ENCODE measurements at regions not wholly inside any gene's neighbourhood (a gene's known extent, or its start where the extent isn't known, plus 50 kb on each side); places are given as distances from the start of the nearest gene placed in this dataset.
"Not testable (repeated sequence)": the region's sequence is repeated elsewhere in the genome, so short reads cannot be mapped to it uniquely, and the experiment has no call there.

DNA sequence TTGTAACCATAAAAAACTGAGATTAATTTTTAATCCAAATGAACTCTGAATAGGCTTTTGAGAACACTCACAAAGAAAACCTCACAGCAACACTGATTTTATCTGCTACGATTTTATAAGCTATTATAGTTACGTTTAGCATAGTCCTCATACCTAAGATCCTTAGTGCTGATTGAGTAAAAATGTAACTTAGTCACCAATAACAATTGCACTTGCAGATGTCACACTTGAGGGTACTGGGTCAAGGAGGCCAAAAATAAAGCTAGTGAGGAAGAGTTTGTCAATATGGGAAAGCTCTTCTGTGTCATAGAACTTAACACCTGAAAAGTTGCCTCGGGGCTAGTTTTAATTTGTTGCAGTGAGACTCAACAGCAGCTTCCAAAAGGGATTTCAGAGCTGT lies 706.5 kb upstream of the FAM98A start:
- DNase-seq (ENCODE audit: low spot score), result no peak

DNA sequence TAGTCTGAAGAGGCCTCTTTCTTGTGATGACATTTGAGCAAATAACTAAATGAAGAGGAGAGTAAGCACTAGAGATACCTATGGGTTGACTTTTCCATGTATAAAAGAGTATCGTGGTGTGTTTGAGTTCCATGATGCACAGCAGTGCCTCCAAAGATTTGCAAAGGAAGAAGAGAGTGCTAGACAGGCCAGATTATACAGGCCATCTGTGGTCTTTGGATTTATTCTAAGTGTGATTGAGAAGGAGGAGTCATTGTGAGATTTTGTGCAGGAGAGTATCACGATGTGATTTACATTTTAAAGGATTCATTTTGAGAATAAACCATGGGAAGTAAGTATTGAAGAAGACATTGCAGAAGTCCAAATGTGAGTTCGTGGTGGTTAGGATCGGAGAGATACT lies 695.9 kb upstream of the FAM98A start:
- DNase-seq (ENCODE audit: low spot score), result no peak

DNA sequence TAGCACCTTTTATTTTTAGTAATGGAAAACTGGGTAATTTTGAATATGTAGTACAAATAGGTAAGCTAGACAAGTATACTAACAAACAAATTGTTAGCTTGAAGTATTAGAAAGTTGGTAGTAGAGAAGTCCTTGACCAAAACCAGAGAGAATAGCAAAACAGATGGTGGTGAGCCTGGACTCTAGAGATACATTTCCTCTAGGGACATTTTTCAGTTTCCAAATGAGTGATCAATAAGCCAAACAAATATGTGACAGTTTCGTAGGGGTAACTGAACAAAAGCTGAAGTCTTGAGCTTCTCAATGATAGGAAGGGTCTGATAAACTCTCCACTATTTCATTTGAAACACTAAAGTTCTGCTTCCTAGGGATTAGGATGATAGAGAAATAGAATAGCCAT lies 692.0 kb upstream of the FAM98A start:
- DNase-seq (ENCODE audit: low spot score), result no peak

DNA sequence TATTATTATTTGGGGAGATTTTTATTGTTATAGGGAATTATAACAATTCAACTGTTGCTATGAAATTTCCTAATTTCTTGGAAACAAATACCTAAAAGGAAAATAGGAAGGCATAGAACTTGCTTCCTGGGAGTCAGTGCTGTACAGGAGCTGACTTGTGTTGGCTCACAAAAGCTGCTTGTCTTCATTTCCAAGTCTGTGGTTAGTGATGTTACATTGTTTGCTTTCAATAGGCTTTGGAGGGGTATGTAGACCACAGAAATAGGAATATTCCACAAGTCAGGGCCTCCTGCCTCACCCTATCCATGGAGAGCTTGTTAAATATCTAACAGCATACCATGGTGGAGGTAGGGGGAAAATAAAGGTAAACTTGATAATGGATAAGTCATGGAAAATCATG lies 688.9 kb upstream of the FAM98A start:
- DNase-seq (ENCODE audit: low spot score), result no peak

DNA sequence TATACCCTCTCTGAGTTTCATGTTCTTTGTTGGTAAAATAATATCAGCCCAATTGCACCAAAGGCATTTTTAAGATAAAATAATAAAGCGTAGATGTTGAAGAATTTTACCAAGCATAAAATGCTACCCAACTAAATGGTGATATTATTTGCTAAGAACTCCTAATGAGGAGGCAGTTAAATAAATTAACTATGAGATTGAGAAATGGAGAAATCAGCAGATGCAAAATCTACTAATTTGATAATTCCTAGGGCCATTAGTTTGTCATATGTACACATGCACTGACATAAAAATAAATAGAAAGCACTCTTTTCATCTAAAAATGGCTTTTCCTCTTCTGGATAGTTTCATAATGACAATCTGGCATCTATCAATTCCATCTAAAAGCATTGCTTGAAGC lies 681.5 kb upstream of the FAM98A start:
- no peak for DNase-seq (ENCODE audit: low spot score)

DNA sequence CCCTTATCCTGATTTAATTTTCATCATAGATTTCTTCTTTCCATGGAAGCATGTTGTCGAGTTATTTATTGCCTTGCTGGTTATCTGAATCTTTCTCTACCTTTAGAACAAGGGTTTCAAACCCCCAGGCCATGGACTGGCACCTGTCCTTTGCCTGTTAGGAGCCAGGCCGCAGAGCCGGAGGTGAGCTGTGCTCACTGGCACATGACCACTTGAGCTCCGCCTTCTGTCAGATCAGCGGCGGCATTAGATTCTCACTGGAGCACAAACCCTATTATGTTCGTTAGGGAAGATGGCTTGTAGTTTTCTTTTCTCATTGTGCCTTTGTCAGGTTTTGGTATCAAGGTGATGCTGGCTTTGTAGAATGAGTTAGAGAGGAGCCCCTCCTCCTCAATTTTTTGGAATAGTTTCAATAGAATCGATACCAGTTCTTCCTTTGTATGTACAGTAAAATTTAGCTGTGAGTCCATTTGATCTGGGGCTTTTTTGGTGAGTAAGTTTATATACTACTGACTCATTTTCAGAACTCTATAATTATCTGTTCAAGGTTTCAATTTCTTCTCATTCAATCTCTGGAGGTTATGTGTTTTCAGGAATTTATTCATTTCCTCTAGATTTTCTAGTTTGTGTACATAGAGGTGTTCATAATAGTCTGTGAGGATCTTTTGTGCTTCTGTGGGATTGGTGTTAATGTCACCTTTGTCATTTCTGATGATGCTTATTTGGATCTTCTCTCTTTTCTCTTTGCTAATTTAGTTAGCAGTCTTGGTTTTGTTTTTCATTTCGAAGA lies 668.0 kb upstream of the FAM98A start:
- no peak for DNase-seq (ENCODE audit: low spot score)

DNA sequence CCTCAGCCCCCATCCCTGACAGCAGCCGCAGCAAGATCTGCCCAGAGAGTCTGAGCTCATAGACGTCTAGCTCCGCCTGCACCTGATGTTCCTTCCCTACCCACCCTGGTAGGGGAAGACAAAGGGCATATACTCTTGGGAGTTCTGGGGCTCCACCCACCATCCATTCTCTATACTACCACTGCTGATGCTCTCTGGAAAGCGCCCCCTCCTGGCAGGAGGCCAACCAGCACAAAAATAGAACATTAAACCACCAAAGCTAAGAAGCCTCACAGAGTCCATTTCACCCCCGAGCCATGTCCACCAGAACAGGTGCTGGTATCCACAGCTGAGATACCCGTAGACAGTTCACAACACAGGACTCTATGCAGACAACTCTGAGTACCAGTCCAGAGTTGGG lies 662.6 kb upstream of the FAM98A start:
- DNase-seq (ENCODE audit: low spot score), result no peak

DNA sequence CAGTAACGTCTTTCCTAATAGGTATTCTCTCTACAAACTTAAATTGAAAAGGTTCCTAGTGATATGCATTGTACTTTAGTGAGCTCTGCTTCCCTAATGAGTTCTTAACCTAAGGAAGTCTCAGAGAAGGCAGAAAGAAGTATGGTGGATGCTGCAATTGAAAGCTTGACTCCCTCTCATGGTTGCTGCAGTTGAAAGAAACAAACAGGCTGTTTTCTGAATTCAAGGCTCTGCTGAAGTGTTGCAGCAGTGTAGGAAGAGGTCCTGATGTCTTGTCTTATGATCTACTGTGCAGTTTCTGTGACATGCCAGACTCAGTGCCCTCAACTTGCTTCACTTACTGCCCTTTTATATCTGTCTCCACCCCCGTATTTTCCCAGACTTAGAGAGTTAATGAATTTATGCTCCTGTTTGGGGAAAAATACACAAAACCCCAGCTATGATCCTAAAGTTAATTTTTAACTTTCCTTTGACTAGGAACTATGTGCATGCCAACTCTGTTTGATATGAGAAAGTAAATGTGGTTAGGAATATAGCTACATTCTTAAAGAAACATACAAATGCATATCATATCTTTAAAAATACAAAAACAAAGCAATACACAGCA lies 655.3 kb upstream of the FAM98A start:
- DNase-seq (ENCODE audit: low spot score), result no peak

DNA sequence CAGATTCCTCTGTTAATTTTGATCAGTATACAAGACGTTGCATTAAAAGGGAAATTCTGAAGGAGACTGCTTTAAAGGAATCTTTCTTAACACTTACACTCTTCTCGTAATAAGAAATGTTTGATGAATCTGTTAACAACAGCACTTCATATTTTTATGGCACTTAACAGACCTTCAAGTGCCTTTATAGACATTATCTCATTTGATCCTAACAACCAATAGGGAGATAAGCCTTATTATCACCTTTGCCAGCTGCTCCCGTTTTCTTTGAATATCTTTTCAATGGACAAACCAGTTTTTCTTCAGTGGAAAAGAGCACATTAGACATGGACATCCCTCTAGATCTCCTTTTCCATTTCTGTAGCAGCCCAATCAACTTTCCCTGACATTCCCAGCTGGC lies 653.0 kb upstream of the FAM98A start:
- DNase-seq (ENCODE audit: low spot score), result no peak

DNA sequence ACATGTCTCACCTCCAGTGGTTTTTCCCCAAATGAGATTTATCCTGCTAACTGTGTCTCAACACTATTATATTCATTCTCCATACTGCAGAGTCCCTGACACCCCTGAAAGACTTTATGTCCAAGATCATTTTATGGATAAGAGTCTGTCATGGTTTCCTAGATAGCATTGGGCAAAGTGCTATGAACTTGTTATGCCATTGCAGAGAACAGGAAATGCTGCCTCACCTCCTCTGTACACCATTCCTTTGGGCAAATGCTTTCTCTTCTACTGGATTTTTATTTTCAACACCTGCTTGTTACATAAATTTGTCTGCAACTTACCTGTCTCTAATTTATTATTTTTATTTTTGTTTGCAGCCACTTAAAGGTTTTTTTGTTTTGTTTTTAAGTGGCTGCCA lies 652.5 kb upstream of the FAM98A start:
- DNase-seq (ENCODE audit: low spot score), result no peak

DNA sequence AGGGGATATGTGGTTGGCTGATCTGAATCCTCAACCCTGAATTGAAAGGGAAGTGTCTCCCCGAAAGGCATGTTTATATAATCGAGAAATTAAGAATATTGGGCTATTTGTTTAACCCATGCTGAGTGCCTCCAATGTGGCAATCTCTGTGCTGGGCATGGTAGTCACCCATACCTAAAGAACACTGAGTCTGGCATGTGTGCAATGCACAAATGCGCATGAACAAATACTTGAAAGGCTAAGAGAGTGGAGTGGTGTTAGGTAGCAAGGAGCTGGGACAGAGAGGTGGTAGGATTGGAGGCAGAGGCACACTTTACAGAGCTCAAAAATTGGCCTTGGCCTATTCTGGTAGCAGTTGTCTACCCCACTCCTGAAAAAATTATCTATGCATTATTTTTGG lies 645.1 kb upstream of the FAM98A start:
- DNase-seq (ENCODE audit: low spot score), result no peak

DNA sequence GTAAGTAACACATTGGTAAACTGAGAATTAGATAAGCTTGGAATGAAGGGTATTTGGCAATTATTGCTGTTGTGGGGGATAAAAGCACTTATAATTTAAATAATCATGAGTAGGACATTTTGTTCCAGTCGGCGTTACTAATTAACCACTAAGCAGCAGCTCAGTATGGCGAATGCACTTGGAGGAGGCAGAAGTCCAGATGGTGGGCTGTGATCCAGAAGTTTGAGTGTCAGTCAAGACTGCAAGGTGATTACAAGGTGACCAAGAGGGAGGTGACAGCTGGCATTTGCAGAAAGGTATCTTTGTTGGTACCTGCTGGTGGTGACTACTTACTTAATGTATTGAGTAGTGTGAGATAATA lies 643.6 kb upstream of the FAM98A start:
- DNase-seq (ENCODE audit: low spot score), result no peak

DNA sequence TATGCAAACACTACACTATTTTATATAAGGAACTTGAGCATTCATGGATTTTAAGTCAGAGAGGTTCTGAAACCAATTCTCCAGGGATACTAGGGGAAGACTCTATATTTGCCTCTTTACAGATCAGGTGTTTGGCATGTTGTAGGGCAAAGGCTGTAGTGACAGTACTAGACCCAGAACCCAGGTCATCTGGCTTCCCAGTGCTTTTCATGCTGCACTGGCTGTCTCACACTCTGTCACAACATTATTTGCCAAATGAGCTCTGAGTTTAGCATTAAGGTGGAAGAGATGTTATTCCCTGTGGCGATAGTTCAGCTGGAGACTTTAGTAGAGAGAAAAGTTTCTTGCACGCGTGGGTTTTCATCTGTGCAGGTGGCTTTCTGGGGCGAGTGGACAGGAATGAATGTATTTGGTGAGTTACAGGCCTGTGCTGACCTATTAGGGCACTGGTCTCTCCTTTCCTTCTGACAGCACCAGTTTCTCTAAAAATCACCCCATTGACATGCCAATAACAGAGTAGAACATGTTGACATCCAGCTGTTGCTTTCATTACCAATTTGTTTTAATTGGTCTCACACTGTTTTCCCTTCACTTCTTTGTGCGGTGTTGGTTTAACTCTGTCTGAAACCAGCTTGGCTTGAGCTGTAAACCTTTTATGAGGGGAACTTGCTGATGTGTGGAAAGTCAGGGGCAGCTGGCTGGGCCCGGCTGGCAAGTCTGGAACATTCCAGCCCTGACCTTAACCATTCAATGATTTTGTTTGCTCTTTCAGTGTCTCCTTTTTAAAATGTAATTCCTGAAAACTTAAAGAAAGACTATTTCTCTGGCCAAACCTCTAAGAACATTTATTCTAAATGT lies 643.0 kb upstream of the FAM98A start:
- no peak for DNase-seq (ENCODE audit: low spot score)

DNA sequence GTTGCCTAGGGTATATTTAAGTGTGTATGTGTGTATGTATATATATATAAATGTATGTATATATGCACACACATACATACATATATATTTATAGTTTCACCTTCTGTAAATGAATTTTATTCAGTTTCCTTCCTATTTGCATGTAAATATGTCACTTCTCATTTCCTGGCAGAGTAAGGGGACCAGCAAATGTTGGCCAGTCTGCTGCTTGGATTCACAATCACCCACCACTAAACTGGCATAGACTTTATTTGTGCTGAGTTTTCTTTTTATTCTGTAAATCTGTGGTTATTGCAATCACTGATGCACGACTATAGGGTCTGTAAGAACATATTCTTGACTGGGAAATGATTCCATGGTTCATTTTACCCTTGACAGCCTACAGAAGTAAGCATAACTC lies 640.4 kb upstream of the FAM98A start:
- DNase-seq (ENCODE audit: low spot score), result no peak

DNA sequence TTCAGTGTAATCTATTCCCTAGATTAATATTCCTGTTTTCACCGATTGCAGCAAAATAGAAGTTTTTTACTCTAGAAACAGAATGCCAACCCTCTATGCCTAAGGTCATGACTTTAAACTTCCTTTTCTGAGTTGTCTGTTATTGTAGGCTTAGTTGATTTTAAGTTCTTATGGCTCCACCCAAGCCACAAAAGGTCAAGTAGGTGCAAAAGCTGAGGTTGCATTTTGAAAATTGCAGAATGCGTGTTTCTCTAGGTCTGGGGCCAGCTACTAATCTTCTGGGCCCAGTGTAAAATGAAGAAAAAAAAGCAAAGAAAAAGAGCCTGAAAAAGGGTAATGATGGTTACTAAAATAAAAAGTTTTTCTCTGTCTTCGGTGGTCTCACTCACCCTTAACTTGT lies 635.7 kb upstream of the FAM98A start:
- DNase-seq (ENCODE audit: low spot score), result no peak

DNA sequence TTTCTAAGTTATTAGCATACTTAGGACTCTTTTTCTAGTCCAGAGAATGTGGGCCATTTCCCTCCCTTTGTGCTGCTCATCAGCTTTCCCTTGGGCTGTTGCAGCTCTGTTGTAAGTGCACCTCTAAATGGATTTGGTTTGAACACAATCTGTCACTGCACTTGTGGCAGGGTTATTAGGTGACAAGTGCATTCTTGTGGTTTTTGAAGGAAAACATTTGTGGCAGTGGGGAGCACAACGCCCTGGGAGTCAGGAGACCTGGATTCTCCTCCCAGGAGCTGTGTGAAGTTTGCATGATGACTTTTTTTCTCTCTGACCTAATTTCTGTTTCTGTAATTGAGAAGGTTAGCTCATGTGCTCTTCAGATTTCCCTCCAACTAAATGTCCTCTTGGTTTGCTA lies 630.9 kb upstream of the FAM98A start:
- DNase-seq (ENCODE audit: low spot score), result no peak

DNA sequence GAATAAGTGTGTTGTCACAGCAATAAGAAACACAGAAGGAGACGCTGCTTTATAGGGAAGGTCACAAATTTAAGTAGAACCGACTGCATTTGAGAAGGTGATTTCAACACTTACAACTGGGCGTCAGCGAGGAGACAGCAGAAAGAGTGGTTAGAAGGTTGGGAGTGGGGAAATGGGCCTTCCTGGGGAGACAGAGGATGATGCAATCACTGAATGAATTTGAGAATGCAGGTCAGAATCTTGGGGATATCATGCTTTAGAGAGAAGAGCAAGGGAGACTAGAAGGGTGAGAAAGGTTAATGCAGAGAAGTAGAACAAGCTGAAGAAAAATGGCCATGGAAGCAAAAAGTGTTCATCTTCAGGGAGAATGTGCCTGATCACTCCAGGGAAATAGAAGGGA lies 616.1 kb upstream of the FAM98A start:
- DNase-seq (ENCODE audit: low spot score), result no peak

DNA sequence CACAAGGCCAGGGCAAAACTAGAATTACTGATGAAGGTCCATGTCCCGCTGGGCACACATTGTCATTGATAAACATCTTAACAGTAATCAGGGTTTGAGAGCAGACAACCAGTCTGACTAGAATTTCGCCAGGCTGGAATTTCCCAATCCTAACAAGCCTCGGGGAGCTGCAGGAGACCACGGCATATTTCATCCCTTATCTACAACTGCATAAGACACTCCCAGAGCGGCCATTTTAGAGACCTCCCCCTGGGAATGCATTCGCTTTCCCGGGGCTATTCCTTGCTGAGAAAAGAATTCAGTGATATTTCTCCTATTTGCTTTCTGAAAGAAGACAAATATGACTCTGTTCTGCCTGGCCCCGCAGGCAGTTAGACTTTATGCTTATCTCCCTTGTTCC lies 611.3 kb upstream of the FAM98A start:
- not testable (repeated sequence) for DNase-seq (ENCODE audit: low spot score)

DNA sequence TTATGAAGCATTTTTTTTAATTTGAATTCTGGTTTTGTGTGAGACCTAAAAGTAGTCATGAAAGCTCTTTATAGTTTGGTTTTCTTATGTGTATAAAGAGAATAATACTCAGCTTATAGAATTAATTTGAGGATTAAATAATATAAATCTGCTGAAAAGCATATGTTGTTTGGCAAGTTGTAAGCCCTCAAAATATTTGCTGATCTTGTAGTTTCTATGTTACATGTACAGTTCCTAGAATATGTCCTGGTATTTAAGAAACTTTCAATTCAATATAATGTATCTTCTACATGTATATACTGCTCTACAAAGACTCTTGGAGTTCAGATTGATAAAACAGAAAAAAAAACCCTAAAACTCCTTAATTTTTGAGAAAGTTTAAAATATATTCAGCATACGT lies 605.5 kb upstream of the FAM98A start:
- no peak for DNase-seq (ENCODE audit: low spot score)

DNA sequence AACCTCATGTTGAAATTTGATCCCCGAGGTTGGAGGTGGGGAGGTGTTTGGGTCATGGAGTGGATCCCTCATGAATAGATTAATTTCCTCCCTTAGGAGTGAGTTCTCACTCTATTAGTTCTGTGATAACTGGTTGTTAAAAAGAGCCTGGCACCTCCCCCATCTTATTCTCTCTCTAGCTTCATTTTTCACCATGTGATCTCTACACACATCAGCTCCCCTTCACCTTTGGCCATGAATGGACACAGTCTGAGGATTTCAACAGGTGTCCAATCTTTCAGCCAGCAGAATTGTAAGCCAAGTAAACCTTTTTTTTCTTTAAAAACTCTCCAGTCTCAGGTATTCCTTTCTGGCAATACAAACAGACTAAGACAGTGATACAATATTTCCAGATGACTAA lies 602.0 kb upstream of the FAM98A start:
- DNase-seq (ENCODE audit: low spot score), result no peak

DNA sequence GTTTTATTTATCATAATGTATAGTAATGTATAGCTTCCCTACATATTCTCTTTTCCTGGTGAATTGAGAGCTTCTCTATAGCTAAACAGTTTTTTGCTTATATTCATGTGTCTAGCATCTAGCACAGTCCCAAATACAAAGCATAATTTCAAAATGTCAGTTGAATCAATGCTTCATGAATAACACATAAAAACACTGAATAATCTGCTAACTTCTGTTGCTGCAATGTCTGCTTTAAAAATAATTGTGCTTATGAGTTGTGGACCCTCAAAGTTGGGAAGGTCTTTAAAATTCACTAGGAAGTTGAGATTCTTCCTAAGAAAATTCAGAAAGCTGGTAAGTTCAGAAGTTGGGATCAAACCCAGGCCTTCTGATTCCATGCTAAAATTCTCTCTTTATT lies 600.9 kb upstream of the FAM98A start:
- no peak for DNase-seq (ENCODE audit: low spot score)

DNA sequence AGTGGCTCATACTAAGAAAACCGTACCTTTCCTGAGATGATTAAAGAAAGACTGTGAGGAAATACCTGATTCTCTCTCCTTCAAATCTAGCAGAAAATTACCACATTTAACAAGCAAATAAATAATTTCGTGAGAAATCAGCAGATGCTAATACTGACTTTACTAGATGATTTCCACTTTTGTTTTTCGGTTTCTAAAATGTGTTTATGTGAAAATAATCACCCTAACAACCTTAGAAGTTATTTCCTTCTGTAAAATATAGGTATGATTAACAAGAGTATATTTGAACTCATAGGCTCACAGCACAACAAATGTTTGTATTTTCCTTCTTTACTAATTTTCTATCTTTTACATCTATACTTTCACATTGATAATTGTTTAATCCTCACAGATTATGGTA lies 594.1 kb upstream of the FAM98A start:
- DNase-seq (ENCODE audit: low spot score), result no peak
